HUDEP-2 (cell line): ENCODE measurements at regions not wholly inside any gene's neighbourhood (a gene's known extent, or its start where the extent isn't known, plus 50 kb on each side); places are given as distances from the start of the nearest gene placed in this dataset.
A peak's percentile ranks its signal among the peaks of the same experiment; 100 is the strongest.
"Not testable (repeated sequence)": the region's sequence is repeated elsewhere in the genome, so short reads cannot be mapped to it uniquely, and the experiment has no call there.

Source experiments
- DNase-seq, 76 experiments: peaks; one replicate each; lab custom pipeline; 2025; ENCODE audit not compliant: unreplicated experiment in 76 of 76; lab: John Stamatoyannopoulos, UW

GRCh38 chr19:30851646-30852045 is 479.5 kb downstream of the ZNF536 start:
- DNase-seq = no peak

DNA sequence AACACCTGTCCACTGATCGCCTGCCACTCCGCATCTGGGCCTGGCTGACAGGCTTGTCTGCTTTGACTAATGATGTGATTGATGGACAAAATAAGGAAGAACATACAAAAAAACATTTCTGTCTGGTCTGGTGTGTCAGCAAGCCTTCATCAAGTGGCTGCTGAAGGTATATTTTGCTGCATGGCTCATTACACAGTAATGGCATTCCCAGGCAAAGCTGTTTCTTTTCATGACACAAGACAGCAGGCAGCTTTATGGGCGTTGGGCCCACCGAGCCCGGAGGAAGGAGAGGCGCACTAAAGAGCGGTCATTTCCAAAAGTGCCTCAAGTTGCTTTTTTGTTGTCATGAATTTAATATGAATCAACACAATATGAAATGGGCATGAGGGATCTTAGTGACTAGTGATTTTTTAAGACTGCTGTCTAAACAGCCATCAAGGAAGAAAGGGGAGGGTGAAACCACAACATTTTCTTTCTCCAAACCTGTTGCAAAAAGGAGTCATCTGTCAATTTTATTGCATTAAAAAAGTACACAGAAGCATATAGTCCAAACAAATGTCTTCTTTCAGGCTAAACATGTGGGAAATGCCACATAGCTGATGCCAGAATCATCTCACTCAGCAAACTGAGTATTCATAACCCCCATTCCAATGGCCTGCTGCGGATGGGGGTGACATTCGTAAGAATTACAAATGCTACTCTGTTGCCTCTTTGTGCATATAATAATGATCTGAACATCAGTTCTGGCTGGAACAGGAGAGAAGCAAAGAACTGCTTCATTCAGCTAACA is 476.6 kb downstream of the ZNF536 start:
- no peak for DNase-seq

DNA sequence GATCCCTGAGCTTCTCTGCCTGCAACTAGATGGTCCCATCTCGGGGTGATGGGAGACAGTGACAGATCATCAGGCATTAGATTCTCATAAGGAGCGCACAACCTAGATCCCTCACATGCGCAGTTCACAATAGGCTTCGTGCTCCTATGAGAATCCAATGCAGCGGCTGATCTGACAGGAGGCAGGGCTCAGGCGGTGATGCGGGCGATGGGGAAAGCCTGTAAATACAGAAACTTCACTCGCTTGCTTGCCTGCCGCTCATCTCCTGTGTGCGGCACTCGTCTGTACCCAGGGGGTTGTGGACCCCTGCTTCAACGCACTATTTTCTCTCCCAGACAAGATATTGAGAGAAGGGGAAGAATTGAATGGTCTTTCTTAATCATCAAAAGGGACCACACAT is 473.9 kb downstream of the ZNF536 start:
- DNase-seq = no peak

DNA sequence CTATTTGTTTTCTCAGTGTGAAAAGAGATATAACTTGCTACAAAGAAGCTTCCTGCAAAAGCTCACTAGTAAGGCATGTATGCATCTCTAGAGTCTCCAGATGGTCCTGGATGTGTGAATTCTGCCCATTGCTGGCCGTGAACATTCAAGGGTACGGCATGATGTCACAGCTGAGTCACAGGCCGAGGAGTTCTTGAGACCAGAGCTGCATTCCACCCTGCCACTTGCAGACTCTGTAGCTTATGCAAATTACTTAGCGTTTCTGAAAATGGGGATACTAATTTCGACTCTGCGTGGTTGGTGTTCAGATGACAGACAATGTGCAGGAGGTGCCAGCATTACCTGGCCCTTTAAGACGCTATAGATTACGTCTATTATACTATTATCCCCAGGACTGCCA is 470.7 kb downstream of the ZNF536 start:
- no peak for DNase-seq

GRCh38 chr19:30841934-30842333 is 469.8 kb downstream of the ZNF536 start:
- DNase-seq = no peak

DNA sequence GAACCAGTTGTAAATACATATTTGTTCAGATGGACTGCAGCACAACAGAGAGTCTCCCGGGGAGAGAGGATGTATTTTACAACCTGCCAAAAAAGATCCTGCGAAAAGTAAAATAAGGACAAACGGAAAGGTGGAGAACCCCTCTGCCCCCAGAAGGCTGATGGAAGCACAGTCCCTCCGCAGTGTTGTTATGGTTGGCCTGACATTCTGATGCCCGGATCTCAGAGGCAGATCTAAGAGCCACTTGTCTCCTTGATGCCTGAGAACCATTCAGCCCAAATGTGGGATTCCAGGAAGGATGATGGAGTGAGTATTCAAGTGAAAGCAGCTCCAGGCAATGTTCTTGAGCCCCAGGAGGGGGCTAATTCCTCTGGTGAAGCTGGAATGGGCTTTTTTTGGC is 458.7 kb downstream of the ZNF536 start:
- no peak for DNase-seq

DNA sequence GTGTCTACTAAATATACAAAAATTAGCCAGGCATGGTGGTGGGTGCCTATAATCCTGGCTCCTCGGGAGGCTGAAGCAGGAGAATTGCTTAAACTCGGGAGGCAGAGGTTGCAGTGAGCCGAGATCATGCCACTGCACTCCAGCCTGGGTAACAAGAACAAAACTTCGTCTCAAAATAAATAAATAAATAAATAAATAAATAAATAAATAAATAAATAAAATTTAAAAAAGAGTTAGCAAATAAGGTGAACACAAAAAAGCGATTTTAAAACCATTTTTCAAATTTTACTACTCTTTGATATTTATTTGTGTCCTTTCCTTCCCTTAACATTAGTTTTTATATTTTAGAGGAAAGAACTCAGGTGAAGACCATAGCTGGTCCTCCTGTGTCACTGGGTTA is 453.3 kb downstream of the ZNF536 start:
- DNase-seq = not testable (repeated sequence)

- DNase-seq = no peak
These were observed 452.6 kb downstream of the ZNF536 start for GRCh38 chr19:30824809-30825208.

DNA sequence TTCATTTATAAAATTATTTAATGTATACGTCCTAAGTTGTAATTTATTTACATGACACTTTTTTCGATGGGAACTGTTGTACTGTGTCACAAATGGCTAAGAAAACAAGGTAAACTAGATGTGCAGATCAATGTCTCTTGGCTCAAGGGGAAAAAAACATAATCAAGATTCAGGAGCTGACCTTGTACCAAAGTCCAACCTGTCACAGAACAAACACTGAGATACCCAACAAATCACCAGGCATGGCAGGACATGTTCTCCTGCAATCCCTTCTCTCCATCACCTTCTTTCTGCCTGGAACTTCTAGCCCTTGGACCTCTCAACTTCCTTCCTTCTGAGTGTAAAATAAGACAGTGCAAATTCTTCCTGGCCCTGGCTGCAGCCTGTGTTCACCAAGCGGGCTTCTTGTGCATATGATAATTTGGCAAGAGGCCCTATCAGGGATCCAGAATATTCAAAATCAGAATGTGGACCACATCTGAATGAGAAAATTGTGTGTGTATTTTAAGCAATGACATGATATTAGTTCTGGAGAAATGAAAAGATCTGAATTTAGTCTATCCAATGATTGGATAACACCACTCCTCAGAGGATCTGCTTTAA is 445.9 kb downstream of the ZNF536 start:
- DNase-seq = no peak

DNA sequence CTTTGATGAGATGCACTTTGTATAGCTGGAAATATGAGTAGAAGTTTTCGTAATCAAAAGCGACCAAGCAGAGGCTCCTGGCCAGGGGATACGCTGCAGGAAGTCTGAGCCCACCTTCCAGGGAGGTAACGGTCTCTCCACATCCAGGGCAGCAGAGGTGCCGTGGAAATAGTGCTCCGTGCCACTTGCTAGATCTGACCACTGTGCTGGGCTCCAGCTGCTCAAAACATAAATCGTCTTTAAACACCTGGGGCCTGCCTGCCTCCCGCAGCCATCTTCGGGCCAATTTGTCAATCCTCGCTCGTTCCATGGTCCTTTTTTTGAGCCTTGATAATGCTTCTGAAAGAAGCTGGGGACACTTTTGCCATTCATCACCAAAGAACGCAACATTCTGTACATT is 445.0 kb downstream of the ZNF536 start:
- DNase-seq = no peak

- DNase-seq = no peak
These were observed 443.9 kb downstream of the ZNF536 start for GRCh38 chr19:30815889-30816580.

DNA sequence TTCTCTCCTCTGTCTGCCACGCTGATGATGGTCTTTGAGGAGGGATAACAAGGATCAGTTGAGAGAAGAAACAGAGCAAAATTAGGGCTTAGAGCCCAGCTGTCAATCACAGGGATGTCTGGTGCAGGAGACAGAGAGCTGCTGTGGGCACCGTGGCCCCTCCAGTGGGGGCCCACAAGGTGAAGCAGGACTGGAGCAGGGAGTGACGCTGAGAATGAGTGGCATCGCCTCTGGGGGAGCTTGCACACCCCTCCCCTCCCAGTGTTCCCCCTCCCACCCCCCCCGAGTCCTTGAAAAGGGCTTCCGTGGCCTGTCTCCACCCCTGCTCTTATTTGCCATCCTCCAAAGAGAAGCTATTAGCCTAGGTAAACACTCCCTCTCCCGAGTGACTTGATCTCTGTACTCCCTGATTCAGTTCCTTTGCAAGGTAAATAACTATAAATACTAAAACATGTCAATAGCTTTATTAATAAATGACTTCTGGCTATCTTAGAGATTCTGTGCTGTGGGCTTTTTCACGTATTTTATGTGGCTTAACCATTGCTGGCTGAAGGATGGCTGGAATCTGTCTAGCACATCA is 440.0 kb downstream of the ZNF536 start:
- no peak for DNase-seq

DNA sequence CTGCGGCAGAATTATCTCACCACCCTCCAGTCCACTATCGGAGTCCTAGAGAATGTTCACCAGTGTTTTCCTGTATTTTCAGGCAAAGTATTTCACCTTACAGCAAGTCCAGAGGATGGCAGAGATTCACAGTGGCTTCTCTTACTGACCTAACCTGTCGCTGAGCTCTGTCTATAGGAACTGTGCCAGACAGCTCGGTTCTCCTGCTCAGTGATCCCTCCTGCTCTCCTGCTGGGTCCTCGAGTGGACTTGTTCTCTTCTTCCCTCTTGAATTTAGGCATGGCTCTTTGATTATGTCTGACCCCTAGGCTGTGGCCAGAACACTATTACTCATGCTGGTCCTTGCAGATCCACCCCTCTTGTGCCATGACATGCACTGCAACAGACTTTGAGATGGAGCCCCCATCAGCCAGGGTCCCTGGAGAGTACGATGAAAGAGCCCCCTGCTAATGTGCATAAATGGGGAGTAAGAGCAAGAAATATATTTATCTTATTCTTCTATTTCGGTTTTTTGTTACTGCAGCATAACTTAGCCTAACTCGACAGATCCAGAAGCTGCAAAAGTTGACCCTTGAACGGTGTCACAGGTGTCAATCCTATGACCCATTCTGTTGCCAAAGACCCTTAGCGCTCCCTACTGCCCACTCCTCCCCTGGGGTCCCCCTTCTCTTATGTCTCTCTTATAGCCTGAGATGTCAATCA is 439.4 kb downstream of the ZNF536 start:
- DNase-seq = no peak

- no peak for DNase-seq
These were observed 438.5 kb downstream of the ZNF536 start for GRCh38 chr19:30810726-30811125.

GRCh38 chr19:30807278-30807677 is 435.1 kb downstream of the ZNF536 start:
- DNase-seq = no peak

DNA sequence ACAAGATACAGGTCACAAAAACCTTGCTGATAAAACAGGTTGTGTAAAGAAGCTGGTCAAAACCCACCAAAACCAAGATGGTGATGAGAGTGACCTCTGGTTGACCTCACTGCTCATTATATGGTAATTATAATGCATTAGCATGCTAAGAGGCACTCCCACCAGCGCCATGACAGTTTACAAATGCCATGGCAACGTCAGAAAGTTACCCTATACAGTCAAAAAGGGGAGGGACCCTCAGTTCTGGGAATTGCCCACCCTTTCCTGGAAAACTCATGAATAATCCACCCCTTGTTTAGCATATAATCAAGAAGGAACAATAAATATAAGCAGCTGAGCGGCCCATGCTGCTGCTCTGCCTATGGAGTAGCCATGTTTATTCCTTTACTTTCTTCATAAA is 434.1 kb downstream of the ZNF536 start:
- DNase-seq = no peak

- DNase-seq = no peak
These were observed 432.6 kb downstream of the ZNF536 start for GRCh38 chr19:30804751-30805150.

DNA sequence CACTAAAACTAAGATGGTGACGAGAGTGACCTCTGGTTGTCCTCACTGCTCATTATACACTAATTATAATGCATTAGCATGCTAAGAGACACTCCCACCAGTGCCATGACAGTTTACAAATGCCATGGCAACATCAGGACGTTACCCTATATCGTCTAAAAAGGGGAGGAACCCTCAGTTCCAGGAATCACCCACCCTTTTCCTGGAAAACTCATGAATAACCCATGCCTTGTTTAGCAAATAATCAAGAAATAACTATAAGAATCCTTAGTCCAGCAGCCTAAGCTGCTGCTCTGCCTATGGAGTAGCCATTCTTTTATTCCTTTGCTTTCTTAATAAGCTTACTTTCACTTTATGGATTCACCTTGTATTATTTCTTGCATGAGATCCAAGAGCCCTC is 432.1 kb downstream of the ZNF536 start:
- DNase-seq = peak in 1 of 76 experiments; percentile 4

DNA sequence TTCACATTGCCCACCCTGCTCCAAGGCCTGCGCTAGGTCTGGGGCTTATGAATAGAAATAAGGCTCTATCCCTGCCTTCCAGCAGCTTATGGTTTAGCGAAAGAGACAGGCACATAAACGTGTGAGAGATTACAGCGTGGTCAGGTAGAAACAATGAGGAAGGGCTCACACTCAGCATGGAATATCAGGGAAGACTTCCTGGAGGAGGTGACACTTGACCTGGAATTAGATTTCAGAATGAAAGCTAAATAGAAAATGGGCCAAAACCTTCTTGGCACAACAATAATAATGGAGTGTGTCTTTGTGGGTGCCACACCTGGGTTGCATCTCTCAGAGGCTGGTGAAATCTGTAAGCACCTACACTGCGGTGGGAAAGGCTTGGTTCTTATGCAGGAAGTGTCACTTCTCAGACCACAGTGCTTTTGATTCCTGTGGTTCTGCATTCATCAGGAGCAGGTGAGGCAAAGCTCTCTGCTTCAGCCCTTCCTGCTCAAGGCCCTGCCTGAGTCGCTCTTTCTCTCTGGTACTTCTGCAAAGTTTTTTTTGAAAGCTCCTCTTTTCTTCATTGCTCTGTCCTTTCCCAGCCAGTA is 430.3 kb downstream of the ZNF536 start:
- no peak for DNase-seq
